Activated T-cell treated with anti-CD3 and anti-CD28 coated beads for 24 hours (primary cell): ENCODE measurements at regions not wholly inside any gene's neighbourhood (a gene's known extent, or its start where the extent isn't known, plus 50 kb on each side); places are given as distances from the start of the nearest gene placed in this dataset.
"Not testable (repeated sequence)": the region's sequence is repeated elsewhere in the genome, so short reads cannot be mapped to it uniquely, and the experiment has no call there.

ENCODE experiments used
- DNase-seq: peaks from one replicate; pipeline ENCODE4 v3.0.0-alpha.2; 2020; ENCODE audit warnings: low read depth

- DNase-seq: not testable (repeated sequence)
Measured at GRCh38 chr7:56466607-56467525, 350.6 kb upstream of the NUPR2 start.

- DNase-seq: no peak
Measured at GRCh38 chr7:56449762-56450161, 333.5 kb upstream of the NUPR2 start.

GRCh38 chr7:56447864-56448693 lies 331.9 kb upstream of the NUPR2 start:
- no peak for DNase-seq

GRCh38 chr7:56420528-56420927 lies 304.3 kb upstream of the NUPR2 start:
- DNase-seq: not testable (repeated sequence)

GRCh38 chr7:56375173-56375572 lies 259.0 kb upstream of the NUPR2 start:
- no peak for DNase-seq

GRCh38 chr7:56374666-56375065 lies 258.4 kb upstream of the NUPR2 start:
- not testable (repeated sequence) for DNase-seq

GRCh38 chr7:56373314-56373713 lies 257.1 kb upstream of the NUPR2 start:
- not testable (repeated sequence) for DNase-seq

- DNase-seq: peak; percentile 6
Measured at GRCh38 chr7:56371792-56372191, 255.6 kb upstream of the NUPR2 start.

GRCh38 chr7:56370208-56370872 lies 254.1 kb upstream of the NUPR2 start:
- not testable (repeated sequence) for DNase-seq

GRCh38 chr7:56367914-56368313 lies 251.7 kb upstream of the NUPR2 start:
- not testable (repeated sequence) for DNase-seq

- DNase-seq: not testable (repeated sequence)
Measured at GRCh38 chr7:56367411-56367810, 251.2 kb upstream of the NUPR2 start.

GRCh38 chr7:56366701-56367100 lies 250.5 kb upstream of the NUPR2 start:
- not testable (repeated sequence) for DNase-seq

GRCh38 chr7:56352576-56352975 lies 236.4 kb upstream of the NUPR2 start:
- not testable (repeated sequence) for DNase-seq

GRCh38 chr7:56351181-56351580 lies 235.0 kb upstream of the NUPR2 start:
- not testable (repeated sequence) for DNase-seq

GRCh38 chr7:56348311-56348710 lies 232.1 kb upstream of the NUPR2 start:
- DNase-seq: not testable (repeated sequence)

- not testable (repeated sequence) for DNase-seq
Measured at GRCh38 chr7:56328327-56328726, 212.1 kb upstream of the NUPR2 start.

GRCh38 chr7:56290548-56290947 lies 174.3 kb upstream of the NUPR2 start:
- no peak for DNase-seq

GRCh38 chr7:56287429-56288138 lies 171.4 kb upstream of the NUPR2 start:
- DNase-seq: no peak

GRCh38 chr7:56256108-56256507 lies 139.9 kb upstream of the NUPR2 start:
- DNase-seq: no peak

GRCh38 chr7:56250135-56250534 lies 133.9 kb upstream of the NUPR2 start:
- DNase-seq: no peak

GRCh38 chr7:56229631-56230030 lies 113.4 kb upstream of the NUPR2 start:
- no peak for DNase-seq

GRCh38 chr7:56222866-56223265 lies 106.6 kb upstream of the NUPR2 start:
- no peak for DNase-seq
